Esophagus muscularis mucosa (tissue), 3 donors: ENCODE measurements at regions not wholly inside any gene's neighbourhood (a gene's known extent, or its start where the extent isn't known, plus 50 kb on each side); places are given as distances from the start of the nearest gene placed in this dataset.

Source experiments
- POLR2AphosphoS5 ChIP-seq, 2 donors: sonication (generic); formaldehyde crosslinking; IDR thresholded peaks; one replicate each; pipeline ENCODE4 v1.6.1; 2017; ENCODE audit warnings: antibody characterized with exemption in 2 of 2
- TF ChIP-seq, protein P1 (sequence below), 3 experiments: fragments of 200-600 bp in 2 of 3; fragments of 450-650 bp in 1 of 3; sonication (generic) in 2 of 3; IDR thresholded peaks; one replicate each; pipeline ENCODE4 v1.5.1; 2017 to 2019; ENCODE audit warnings: antibody characterized with exemption in 3 of 3, mild to moderate bottlenecking in 2 of 3, moderate library complexity in 1 of 3

- TF ChIP-seq, protein P1, sequence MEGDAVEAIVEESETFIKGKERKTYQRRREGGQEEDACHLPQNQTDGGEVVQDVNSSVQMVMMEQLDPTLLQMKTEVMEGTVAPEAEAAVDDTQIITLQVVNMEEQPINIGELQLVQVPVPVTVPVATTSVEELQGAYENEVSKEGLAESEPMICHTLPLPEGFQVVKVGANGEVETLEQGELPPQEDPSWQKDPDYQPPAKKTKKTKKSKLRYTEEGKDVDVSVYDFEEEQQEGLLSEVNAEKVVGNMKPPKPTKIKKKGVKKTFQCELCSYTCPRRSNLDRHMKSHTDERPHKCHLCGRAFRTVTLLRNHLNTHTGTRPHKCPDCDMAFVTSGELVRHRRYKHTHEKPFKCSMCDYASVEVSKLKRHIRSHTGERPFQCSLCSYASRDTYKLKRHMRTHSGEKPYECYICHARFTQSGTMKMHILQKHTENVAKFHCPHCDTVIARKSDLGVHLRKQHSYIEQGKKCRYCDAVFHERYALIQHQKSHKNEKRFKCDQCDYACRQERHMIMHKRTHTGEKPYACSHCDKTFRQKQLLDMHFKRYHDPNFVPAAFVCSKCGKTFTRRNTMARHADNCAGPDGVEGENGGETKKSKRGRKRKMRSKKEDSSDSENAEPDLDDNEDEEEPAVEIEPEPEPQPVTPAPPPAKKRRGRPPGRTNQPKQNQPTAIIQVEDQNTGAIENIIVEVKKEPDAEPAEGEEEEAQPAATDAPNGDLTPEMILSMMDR (IDR thresholded peaks at IDR 0.05): no peak
- TF ChIP-seq POLR2AphosphoS5 (IDR thresholded peaks at IDR 0.05): no peak
Observed at GRCh38 chr14:94903338-94903737, 133.4 kb upstream of the GSC start.
